ENCODE measurements at regions not wholly inside any gene's neighbourhood (a gene's known extent, or its start where the extent isn't known, plus 50 kb on each side); places are given as distances from the start of the nearest gene placed in this dataset.

GRCh38 chr7:156145996-156146395 lies 333.7 kb upstream of the SHH start:
- TF ChIP-seq EP300 (IDR thresholded peaks at IDR 0.05) (no peak), POLR2AphosphoS5 (IDR thresholded peaks at IDR 0.05) (no peak), POLR2A (IDR thresholded peaks at IDR 0.05) (no peak), CTCF (IDR thresholded peaks at IDR 0.05) (no peak)
